NCI-H2227 (cell line): ENCODE measurements at regions not wholly inside any gene's neighbourhood (a gene's known extent, or its start where the extent isn't known, plus 50 kb on each side); places are given as distances from the start of the nearest gene placed in this dataset.

Source experiments
- DNase-seq: peaks from one replicate; lab custom pipeline; 2025; ENCODE audit not compliant: unreplicated experiment; lab: John Stamatoyannopoulos, UW

- no peak for DNase-seq
Observed at GRCh38 chr16:73610160-73610559, 562.2 kb upstream of the ZFHX3 start.

DNA sequence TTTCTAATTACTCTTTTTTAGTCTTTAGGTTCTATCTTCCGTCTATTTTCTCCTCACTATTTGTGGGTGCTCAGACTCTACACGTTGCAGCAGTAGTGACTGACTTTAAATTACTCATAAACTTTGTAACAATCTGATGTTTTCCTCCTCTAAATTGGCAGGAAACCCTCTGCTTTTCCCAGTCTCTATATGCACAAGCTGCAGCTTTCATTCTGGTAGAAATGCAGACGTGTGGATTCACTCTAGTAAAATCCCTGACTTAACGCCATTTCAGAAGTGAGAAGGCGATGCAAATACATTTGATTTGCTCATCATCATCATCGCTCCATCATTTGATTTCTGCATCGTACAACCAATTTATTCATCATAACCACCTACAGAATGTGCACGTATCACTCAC is 561.0 kb upstream of the ZFHX3 start:
- DNase-seq, result no peak

- DNase-seq, result no peak
Observed at GRCh38 chr16:73605309-73605708, 557.4 kb upstream of the ZFHX3 start.

- no peak for DNase-seq
Observed at GRCh38 chr16:73601911-73602310, 554.0 kb upstream of the ZFHX3 start.

- no peak for DNase-seq
Observed at GRCh38 chr16:73599870-73600269, 551.9 kb upstream of the ZFHX3 start.

DNA sequence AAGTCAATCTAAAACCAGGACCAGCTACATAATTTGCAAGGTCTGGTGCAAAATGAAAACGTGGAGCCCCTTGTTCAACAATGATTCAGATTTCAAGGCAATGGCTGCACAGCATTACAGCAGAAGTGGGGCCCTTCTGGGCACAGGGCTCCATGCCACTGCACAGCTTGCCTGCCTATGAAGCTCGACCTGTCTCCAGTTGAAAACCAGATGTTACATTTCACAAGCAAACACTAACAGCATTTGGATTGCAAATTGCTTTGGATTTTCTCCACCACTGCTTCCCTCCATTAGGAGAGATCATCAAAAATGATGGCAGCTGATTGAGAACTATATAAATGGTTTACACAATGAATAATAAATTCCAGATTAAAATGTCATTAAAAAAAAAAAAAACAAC is 551.4 kb upstream of the ZFHX3 start:
- DNase-seq, result no peak

DNA sequence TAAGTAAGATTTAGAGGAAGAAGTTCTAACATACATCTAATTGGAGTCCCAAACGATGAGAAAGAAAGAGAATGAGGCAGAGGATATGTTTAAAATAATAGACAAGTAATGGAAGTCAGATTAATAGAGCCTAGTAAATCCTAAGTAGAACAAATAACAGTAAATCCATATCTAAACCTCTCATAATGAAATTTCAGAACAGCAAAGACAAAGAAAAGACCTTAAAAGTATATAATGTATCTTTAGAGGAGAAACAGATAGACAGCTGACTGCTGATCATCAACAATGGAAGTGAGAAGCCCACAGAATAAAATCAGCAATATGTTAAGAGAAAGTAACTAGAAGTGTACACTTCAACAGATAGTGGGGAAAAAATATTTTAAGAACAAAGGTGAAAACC is 536.2 kb upstream of the ZFHX3 start:
- no peak for DNase-seq

GRCh38 chr16:73572135-73572828 is 524.4 kb upstream of the ZFHX3 start:
- peak; percentile 72 for DNase-seq

GRCh38 chr16:73569266-73569980 is 521.5 kb upstream of the ZFHX3 start:
- DNase-seq, result no peak

- no peak for DNase-seq
Observed at GRCh38 chr16:73568769-73569168, 520.8 kb upstream of the ZFHX3 start.

DNA sequence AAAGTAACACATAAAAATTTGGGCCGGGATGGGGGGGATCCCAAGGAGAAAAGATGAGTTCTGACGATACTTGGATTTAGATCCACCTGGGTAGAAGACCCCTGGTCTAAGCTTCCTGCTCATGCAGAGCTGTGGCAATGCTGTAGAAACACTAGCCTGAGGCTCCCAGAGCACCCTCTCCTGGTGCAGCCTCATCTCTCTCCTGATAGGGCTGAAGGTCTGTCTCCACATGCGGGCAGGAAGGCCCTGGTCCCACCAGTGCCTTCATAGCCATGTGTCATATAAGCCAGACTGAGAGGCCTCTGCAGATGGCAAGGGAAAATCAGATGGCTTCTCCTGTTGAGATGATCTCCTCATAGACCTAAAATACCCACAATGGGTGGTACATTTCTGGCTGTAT is 518.0 kb upstream of the ZFHX3 start:
- DNase-seq, result no peak

DNA sequence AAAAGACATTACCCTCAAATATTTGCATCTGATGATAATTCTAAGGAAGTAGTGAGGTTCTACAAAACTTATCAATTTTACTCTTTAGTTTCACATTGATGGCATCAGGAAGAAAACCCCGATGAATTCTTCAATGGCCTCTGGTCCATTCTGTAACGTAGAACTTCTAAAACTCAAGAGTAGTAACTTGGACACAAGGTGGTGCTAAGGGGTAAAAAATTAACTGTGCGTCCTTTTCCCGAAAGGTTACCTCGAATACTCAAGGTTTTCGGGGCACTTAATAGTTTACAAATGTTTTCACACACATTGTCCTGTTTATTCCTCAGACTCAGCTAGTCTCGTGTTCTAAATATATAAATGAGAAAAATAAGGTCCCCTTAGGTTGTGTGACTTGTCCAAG is 517.3 kb upstream of the ZFHX3 start:
- no peak for DNase-seq

DNA sequence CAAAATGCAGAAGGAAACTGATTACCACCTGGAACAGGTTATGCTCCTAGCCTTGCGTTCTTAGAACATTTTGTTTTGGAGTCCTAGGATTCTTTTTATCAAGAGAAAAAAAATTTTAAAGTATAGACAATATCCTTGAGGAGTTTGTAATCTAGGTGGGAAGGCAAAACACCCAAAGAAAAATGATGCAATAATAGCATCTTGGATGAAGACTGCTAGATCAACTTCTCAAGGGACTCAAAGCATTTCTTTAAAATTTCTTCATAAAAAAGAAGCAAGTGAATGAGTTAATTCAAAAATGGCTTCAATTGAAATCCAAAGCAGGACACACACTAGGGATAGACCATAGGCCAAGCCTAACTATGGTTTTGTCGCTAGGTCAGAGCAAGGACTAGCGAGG is 515.8 kb upstream of the ZFHX3 start:
- DNase-seq, result no peak

DNA sequence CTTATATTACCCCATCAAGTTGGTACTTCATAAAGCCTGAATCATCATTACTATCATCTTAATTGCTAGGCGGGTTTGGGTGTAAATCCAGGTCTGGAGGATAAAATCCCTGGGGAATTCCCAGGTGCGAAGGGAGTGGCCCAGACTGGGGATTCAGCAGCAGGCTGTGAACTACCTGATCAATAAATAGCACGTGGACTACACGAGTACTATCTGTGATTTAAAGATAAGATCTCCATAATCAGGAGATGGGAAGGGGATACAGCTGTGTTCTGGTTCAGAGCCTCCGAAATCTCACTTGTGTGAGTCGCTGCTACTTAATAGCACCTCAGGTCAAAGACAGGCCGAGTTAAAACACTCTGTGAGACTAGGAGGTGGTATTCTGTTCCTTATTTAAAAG is 512.6 kb upstream of the ZFHX3 start:
- no peak for DNase-seq

DNA sequence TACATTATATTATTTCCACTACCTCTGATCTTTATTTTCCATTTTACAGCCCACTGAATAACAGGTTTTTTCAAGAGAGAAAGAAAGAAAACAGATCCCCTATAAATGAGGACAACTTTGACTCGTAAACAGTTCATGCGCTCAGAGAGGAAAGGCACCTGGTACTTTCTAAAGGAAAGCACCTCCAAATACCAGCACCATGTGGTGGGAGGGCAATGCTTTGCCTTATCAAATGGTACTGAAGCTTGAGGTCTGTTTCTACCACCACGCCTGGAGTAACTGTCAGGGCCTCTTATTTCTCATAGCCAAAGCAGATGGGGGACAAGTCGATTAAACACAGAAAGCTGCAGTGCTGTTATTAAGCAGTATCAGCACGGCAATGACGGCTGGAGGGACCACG is 510.3 kb upstream of the ZFHX3 start:
- DNase-seq, result no peak

DNA sequence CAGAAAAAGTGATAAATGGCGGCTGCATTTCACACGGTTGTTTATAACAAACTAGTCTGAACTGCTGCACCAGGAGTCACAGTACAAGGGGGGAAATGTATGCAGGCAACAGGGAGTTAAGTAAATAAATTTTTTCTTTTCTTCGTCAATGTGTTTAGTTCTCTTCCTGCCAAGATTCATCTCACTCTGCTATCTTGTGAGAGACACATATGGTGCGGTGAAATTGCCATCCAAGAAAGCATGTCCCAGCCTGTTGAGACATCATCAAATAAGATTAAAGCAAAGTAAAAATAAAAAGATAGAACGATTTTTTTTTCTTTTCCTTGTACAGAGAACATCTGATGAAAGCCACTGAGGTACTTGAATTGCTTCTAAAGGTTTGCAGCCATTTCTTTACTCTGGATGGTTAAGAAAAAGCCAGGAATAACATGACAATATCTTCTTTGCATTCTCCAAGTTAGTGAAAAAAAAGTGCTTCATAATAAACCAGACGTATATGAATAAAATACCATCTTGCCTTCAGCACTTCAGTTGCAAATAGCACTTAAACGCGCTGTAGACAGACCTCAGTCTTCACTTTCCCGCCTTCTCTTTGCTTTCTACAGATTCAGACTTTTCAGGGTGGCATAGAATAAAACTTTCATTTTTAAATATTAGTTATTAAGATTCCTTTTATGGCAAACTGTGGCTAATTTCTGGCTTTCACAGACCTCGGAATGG is 506.2 kb upstream of the ZFHX3 start:
- no peak for DNase-seq

DNA sequence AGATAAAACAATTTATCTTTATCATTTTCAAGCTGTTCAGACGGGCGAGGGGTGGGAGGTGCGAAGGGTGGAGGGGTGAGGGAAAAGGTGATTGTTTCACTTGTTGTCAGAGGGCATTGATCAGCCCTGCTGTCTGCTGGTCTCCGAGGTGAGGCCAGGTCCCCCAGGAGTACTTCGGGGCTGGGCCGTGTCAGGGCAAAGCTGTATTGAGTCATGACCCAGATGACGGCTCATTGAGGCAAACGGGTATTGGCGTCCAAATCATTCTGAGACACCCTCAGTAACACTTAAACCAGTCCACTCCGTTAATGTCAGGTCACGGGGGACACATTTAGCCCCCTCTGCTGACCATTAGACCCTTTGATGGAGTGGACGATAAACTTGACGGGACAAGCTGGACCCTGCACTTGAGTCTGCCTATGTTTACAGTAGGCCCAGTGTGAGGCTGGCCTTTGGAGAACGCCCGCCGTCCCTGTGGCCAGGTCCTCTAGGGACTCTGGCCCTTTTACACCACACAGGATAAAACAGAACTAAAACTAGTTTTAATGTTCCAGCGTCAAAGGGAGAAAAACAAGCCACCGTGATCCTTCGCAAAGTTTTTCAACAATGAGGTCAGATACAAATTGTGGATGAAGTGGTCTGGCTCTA is 502.2 kb upstream of the ZFHX3 start:
- peak; percentile 25 for DNase-seq

DNA sequence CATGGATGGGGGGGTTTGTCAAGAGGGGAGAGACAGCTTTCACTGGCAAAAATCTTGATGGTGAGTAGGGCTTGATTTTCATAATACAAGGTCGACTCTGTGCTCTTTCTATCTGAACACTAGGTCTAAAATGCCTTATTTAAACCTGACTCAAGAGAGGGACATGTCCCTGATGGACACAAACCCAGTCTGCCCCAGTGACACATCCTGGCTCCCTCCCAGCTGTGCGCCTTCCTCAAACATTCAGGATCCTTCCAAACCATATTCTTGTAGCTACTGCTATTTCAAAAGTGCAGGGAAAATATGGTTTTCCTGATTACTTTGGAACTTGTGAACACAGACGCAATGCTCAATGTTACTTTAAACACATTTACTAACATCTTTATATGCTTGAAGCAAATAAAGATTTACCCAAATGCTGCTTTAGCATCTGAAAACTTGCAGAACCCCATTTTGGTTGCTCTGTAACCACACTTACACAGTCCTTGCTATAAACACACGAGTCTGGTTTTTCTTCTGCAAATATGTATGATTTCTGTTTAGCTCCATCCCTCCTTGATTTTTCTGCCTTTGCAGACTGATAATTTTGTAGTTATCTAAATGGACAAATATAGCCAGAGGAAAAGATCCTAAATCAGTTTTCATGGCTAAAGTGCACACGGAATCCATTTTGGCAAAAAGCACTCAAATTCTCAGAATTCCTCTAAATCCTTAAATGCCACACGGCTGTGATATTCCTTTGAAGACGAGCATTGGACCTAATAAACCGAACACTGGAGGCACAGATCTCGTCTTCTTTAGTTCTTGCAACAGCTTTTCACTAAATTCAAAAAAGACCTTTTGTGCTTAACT is 499.9 kb upstream of the ZFHX3 start:
- no peak for DNase-seq

GRCh38 chr16:73546341-73546845 is 498.5 kb upstream of the ZFHX3 start:
- peak; percentile 81 for DNase-seq

DNA sequence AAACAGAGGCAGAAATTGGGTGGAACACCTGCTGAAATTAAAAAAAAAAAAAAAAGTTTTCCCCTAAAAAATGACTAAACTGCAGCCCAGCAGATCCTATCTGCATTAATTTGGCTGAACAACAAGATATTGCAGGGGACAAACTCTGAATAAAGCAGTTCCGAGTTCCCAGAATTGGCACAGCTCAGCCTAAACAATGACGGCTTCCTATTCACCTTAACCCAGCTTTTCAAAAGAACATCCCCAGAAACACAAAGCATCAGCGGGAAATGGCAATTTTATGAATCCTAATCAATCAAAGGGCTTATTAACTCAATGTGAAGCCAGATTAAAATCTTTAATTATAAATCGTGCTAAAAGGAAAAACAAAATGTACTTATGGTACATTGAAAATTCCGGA is 497.8 kb upstream of the ZFHX3 start:
- DNase-seq, result no peak

DNA sequence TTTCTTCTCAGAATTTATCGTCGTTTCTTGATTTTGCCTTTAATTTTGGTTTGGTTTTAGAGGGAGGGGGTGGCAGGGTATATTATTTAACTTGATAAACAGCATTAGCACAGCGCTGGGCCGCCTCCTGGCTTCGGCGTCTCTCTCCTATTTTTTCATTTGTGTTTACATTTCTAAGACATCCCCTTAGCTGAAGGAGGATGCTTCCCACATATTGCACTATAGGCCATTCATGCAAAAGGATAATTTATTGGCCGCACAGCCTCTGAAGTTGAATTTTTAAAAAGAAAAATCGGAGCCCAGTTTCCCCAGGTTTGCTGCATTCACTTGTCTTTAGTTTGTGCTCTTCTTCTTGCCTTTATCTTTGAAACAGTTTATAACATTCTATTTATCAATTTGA is 497.4 kb upstream of the ZFHX3 start:
- no peak for DNase-seq
